IMR-90 (cell line): ENCODE measurements at regions not wholly inside any gene's neighbourhood (a gene's known extent, or its start where the extent isn't known, plus 50 kb on each side); places are given as distances from the start of the nearest gene placed in this dataset.

Experiments used
- ATAC-seq: fragments of 200-7000 bp; cut with Tn5 transposase; 2 replicates; pipeline ENCODE4 v1.9.1; 2020; ENCODE audit warnings: low read depth, mild to moderate bottlenecking, moderate library complexity
- BruUV-seq: library from RNA; stranded (reverse); fragments of 400-500 nt; replicated peaks from 2 replicates; lab custom pipeline; 2021; lab: Mats Ljungman, UMichigan
- CTCF ChIA-PET: fragments of 300-600 bp; formaldehyde crosslinking; extraction: SDS; loops from one replicate; lab custom pipeline; 2021; ENCODE audit warnings: antibody characterized with exemption; lab: Yijun Ruan, JAX
- POLR2A ChIA-PET: fragments of 300-600 bp; sonication (Branson Sonifier 250); formaldehyde crosslinking; loops from one replicate; lab custom pipeline; 2022; ENCODE audit warnings: antibody characterized with exemption; ENCODE audit not compliant: unreplicated experiment; lab: Charles Lee
- DNase-seq: peaks from one replicate; pipeline ENCODE4 v3.0.0; 2013
- H2AFZ ChIP-seq: replicated peaks from 2 replicates; pipeline ENCODE3; 2013; ENCODE audit warnings: low read length, mild to moderate bottlenecking; ENCODE audit not compliant: poor library complexity
- H2AK5ac ChIP-seq: 2 replicates; pipeline ENCODE4 v1.6.1; 2013; ENCODE audit warnings: low read depth, low read length, inconsistent platforms
- H2AK9ac ChIP-seq: replicated peaks from 2 replicates; pipeline ENCODE3; 2013; ENCODE audit warnings: mild to moderate bottlenecking, low read depth, low read length, moderate library complexity; ENCODE audit not compliant: poor library complexity
- H2BK120ac ChIP-seq: 2 replicates; pipeline ENCODE4 v1.6.1; 2013; ENCODE audit warnings: low read depth, low read length, inconsistent platforms
- H2BK15ac ChIP-seq: 3 replicates; pipeline ENCODE4 v1.6.1; 2013; ENCODE audit warnings: low read depth, low read length, inconsistent platforms
- H2BK20ac ChIP-seq: 2 replicates; pipeline ENCODE4 v1.6.1; 2013; ENCODE audit warnings: low read depth, mild to moderate bottlenecking, inconsistent platforms, low read length, moderate library complexity
- H2BK5ac ChIP-seq: 2 replicates; pipeline ENCODE4 v1.6.1; 2013; ENCODE audit warnings: mild to moderate bottlenecking, low read depth, low read length, inconsistent platforms; ENCODE audit not compliant: poor library complexity, severe bottlenecking
- H3K14ac ChIP-seq: replicated peaks from 2 replicates; pipeline ENCODE4 v1.6.1; 2013; ENCODE audit warnings: low read depth, low read length, inconsistent platforms
- H3K18ac ChIP-seq: 2 replicates; pipeline ENCODE4 v1.6.1; 2013; ENCODE audit warnings: low read depth, low read length, control low read depth
- H3K23ac ChIP-seq: 2 replicates; pipeline ENCODE4 v1.6.1; 2013; ENCODE audit warnings: low read depth, low read length, inconsistent platforms
- H3K27ac ChIP-seq: 2 replicates; pipeline ENCODE4 v1.5.1; 2013; ENCODE audit warnings: mild to moderate bottlenecking, control low read depth, low read length; ENCODE audit not compliant: insufficient read depth
- H3K27me3 ChIP-seq: 2 replicates; pipeline ENCODE4 v1.6.1; 2013; ENCODE audit warnings: low read length; ENCODE audit not compliant: control insufficient read depth, insufficient read depth
- H3K36me3 ChIP-seq: 2 replicates; pipeline ENCODE4 v1.6.1; 2013; ENCODE audit warnings: low read length, mixed read lengths; ENCODE audit not compliant: control insufficient read depth, insufficient read depth
- H3K4ac ChIP-seq: 2 replicates; pipeline ENCODE4 v1.6.1; 2013; ENCODE audit warnings: low read depth, low read length, inconsistent platforms
- H3K4me1 ChIP-seq: 2 replicates; pipeline ENCODE4 v1.6.1; 2013; ENCODE audit warnings: low read length, mixed read lengths; ENCODE audit not compliant: control insufficient read depth, insufficient read depth
- H3K4me2 ChIP-seq: 2 replicates; pipeline ENCODE4 v1.6.1; 2013; ENCODE audit warnings: low read depth, mild to moderate bottlenecking, control low read depth, low read length, moderate library complexity
- H3K4me3 ChIP-seq: 2 replicates; pipeline ENCODE4 v1.5.1; 2013; ENCODE audit warnings: low read depth, mild to moderate bottlenecking, control low read depth, low read length, moderate library complexity; ENCODE audit not compliant: insufficient read depth
- H3K56ac ChIP-seq: 2 replicates; pipeline ENCODE4 v1.6.1; 2013; ENCODE audit warnings: low read length, inconsistent platforms; ENCODE audit not compliant: insufficient read depth; ENCODE audit errors: extremely low read depth
- H3K79me1 ChIP-seq, 2 experiments: 2 replicates each; pipeline ENCODE4 v1.6.1; 2013; ENCODE audit warnings: low read length in 2 of 2, inconsistent platforms in 1 of 2, low read depth in 1 of 2
- H3K9ac ChIP-seq: 2 replicates; pipeline ENCODE4 v1.6.1; 2013; ENCODE audit warnings: low read depth, low read length, control low read depth
- H3K9me1 ChIP-seq: 2 replicates; pipeline ENCODE4 v1.6.1; 2013; ENCODE audit warnings: low read length, inconsistent platforms; ENCODE audit not compliant: insufficient read depth
- H3K9me3 ChIP-seq: 2 replicates; pipeline ENCODE4 v1.6.1; 2013; ENCODE audit warnings: low read length; ENCODE audit not compliant: control insufficient read depth, insufficient read depth
- H4K20me1 ChIP-seq: 2 replicates; pipeline ENCODE4 v1.6.1; 2013; ENCODE audit warnings: low read length, inconsistent platforms; ENCODE audit not compliant: insufficient read depth
- H4K5ac ChIP-seq: 2 replicates; pipeline ENCODE4 v1.6.1; 2013; ENCODE audit warnings: mild to moderate bottlenecking, low read depth, low read length, control low read depth
- H4K8ac ChIP-seq, 2 experiments: 2 replicates each; pipeline ENCODE4 v1.6.1; 2013; ENCODE audit warnings: low read depth in 2 of 2, low read length in 2 of 2, control low read depth in 1 of 2, inconsistent platforms in 1 of 2
- H4K91ac ChIP-seq: 2 replicates; pipeline ENCODE4 v1.6.1; 2013; ENCODE audit warnings: low read depth, low read length, inconsistent platforms; ENCODE audit not compliant: insufficient read depth
- BHLHE40 ChIP-seq: fragments of 150-350 bp; IDR thresholded peaks from 2 replicates; pipeline ENCODE4 v1.6.1; 2016; ENCODE audit warnings: mild to moderate bottlenecking, low read depth, low read length
- CEBPB ChIP-seq: IDR thresholded peaks from 2 replicates; pipeline ENCODE4 v1.6.1; 2012; ENCODE audit warnings: low read depth, low read length, improper control_type of control experiment
- CHD1 ChIP-seq: IDR thresholded peaks from 2 replicates; pipeline ENCODE4 v1.6.1; 2012; ENCODE audit warnings: low read depth, low read length, improper control_type of control experiment
- CTCF ChIP-seq: conservative IDR thresholded peaks from 2 replicates; pipeline ENCODE4 v1.5.1; 2012; ENCODE audit warnings: mild to moderate bottlenecking, low read depth, low read length, improper control_type of control experiment
- ELK1 ChIP-seq: fragments of 150-350 bp; IDR thresholded peaks from 2 replicates; pipeline ENCODE4 v1.6.1; 2016; ENCODE audit warnings: low read depth, mild to moderate bottlenecking, low read length, moderate library complexity, borderline replicate concordance
- FOS ChIP-seq: fragments of 150-350 bp; IDR thresholded peaks from 2 replicates; pipeline ENCODE4 v1.6.1; 2016; ENCODE audit warnings: low read depth, low read length
- MAFK ChIP-seq: IDR thresholded peaks from 2 replicates; pipeline ENCODE4 v1.6.1; 2012; ENCODE audit warnings: low read depth, low read length, improper control_type of control experiment
- MAZ ChIP-seq: IDR thresholded peaks from 2 replicates; pipeline ENCODE4 v1.6.1; 2012; ENCODE audit warnings: low read depth, mild to moderate bottlenecking, low read length, improper control_type of control experiment, moderate library complexity, borderline replicate concordance
- MXI1 ChIP-seq: IDR thresholded peaks from 2 replicates; pipeline ENCODE4 v1.6.1; 2012; ENCODE audit warnings: low read depth, mild to moderate bottlenecking, low read length, moderate library complexity, borderline replicate concordance
- NFE2L2 ChIP-seq: fragments of 150-350 bp; IDR thresholded peaks from 2 replicates; pipeline ENCODE4 v1.6.1; 2016; ENCODE audit warnings: low read depth, mild to moderate bottlenecking, low read length
- POLR2A ChIP-seq: IDR thresholded peaks from 2 replicates; pipeline ENCODE4 v1.6.1; 2012; ENCODE audit warnings: mild to moderate bottlenecking, low read depth, low read length
- RAD21 ChIP-seq: IDR thresholded peaks from 2 replicates; pipeline ENCODE4 v1.6.1; 2012; ENCODE audit warnings: low read length, improper control_type of control experiment
- RCOR1 ChIP-seq: IDR thresholded peaks from 2 replicates; pipeline ENCODE4 v1.6.1; 2012; ENCODE audit warnings: mild to moderate bottlenecking, low read length, improper control_type of control experiment; ENCODE audit not compliant: insufficient replicate concordance
- RFX5 ChIP-seq: IDR thresholded peaks from 2 replicates; pipeline ENCODE4 v1.8.0; 2012; ENCODE audit warnings: low read depth, mild to moderate bottlenecking, low read length, moderate library complexity
- SMC3 ChIP-seq: fragments of 150-350 bp; IDR thresholded peaks from 2 replicates; pipeline ENCODE4 v1.6.1; 2016; ENCODE audit warnings: low read depth, mild to moderate bottlenecking, antibody characterized with exemption, low read length, moderate library complexity
- WGBS, 2 experiments: methylation state at CpG; one replicate each; pipeline versions ENCODE4 v1.1.5 to v1.1.7; 2013; ENCODE audit warnings: missing lambda C conversion rate in 2 of 2; ENCODE audit not compliant: insufficient read length in 1 of 2; ENCODE audit errors: extremely low coverage in 2 of 2; 5-methylcytosine and 5-hydroxymethylcytosine counted together
- dilution Hi-C: fragments of 300-500 bp; cut with HindIII; formaldehyde crosslinking; loops from one replicate; pipeline ENCODE4 v1.14.3; 2018; ENCODE audit warnings: low sequenced_read_pairs; ENCODE audit not compliant: unreplicated experiment
- in situ Hi-C: fragments of 300-500 bp; cut with MboI; formaldehyde crosslinking; loops from 3 replicates; pipeline ENCODE4 v1.14.3; 2019; ENCODE audit warnings: low sequenced_read_pairs, inconsistent platforms, mixed read lengths
- intact Hi-C: fragments of 100-400 bp; cut with micrococcal nuclease; formaldehyde crosslinking; loops from 2 replicates; pipeline ENCODE4 v1.10.0; 2022
- TF ChIP-seq, protein P1 (sequence below): fragments of 150-350 bp; IDR thresholded peaks from 2 replicates; pipeline ENCODE4 v1.6.1; 2017; ENCODE audit warnings: mild to moderate bottlenecking, antibody characterized with exemption, low read length, low read depth

GRCh38 chr2:126843081-126843480 is 55.6 kb upstream of the TEX51 start:
- Histone ChIP-seq H3K27me3 (no peaks in the 10 kb centered on the region; the same call in 1 of the 2 replicates), H3K23ac (no peak overlapping the region), H2AFZ (no peak overlapping the region), H3K9ac (no peak overlapping the region), H3K36me3 (no peaks in the 10 kb centered on the region), H2BK20ac (no peak overlapping the region), H4K20me1 (no peaks in the 10 kb centered on the region), H2AK5ac (no peak overlapping the region), H3K4me1 (no peaks in the 10 kb centered on the region), H3K14ac (no peak overlapping the region), H3K18ac (no peak overlapping the region), H4K5ac (no peak overlapping the region), H3K56ac (no peak overlapping the region), H4K8ac (no peak overlapping the region), H3K4me2 (no peak overlapping the region), H3K4me3 (no peak overlapping the region), H3K27ac (no peak overlapping the region), H4K91ac (no peak overlapping the region), H2BK5ac (no peak overlapping the region), H3K4ac (no peak overlapping the region), H3K79me1 (no peaks in the 10 kb centered on the region), H3K9me3 (no peaks in the 10 kb centered on the region), H3K9me1 (no peaks in the 10 kb centered on the region), H2AK9ac (no peak overlapping the region), H2BK120ac (no peak overlapping the region), H2BK15ac (no peak overlapping the region)
- DNase-seq (no peak), ATAC-seq (no peak)
- intact Hi-C loops (no loop called here), in situ Hi-C loops (no loop called here), dilution Hi-C loops (no loop called here)
- POLR2A ChIA-PET = no interaction called here
- CTCF ChIA-PET = no interaction called here
- no CpG with 5 or more reads among the region's 1 CpG for WGBS, 2 experiments
- no peak for TF ChIP-seq MAFK
- TF ChIP-seq RAD21 = no peak
- TF ChIP-seq CTCF = no peak
- no peak for TF ChIP-seq FOS
- TF ChIP-seq NFE2L2 = no peak
- no peak for TF ChIP-seq RCOR1
- no peak for TF ChIP-seq POLR2A
- no peak for TF ChIP-seq MXI1
- no peak for TF ChIP-seq CEBPB
- no peak for TF ChIP-seq BHLHE40
- TF ChIP-seq CHD1 = no peak
- no peak for TF ChIP-seq MAZ
- TF ChIP-seq, protein P1, sequence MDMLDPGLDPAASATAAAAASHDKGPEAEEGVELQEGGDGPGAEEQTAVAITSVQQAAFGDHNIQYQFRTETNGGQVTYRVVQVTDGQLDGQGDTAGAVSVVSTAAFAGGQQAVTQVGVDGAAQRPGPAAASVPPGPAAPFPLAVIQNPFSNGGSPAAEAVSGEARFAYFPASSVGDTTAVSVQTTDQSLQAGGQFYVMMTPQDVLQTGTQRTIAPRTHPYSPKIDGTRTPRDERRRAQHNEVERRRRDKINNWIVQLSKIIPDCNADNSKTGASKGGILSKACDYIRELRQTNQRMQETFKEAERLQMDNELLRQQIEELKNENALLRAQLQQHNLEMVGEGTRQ = no peak
- TF ChIP-seq ELK1 = no peak
- no peak for TF ChIP-seq RFX5
- no peak for TF ChIP-seq SMC3
- BruUV-seq = no TSS peak
